ENCODE measurements at regions not wholly inside any gene's neighbourhood (a gene's known extent, or its start where the extent isn't known, plus 50 kb on each side); places are given as distances from the start of the nearest gene placed in this dataset.

- Histone ChIP-seq H3K27ac (ENCODE audit: low read depth, low read length) (no peak overlapping the region), H3K9me3 (ENCODE audit: control insufficient read depth in 5 of 5, low read length in 5 of 5) (no peaks in the 10 kb centered on the region), H3K36me3 (ENCODE audit: control insufficient read depth in 5 of 5, insufficient read depth in 5 of 5, low read length in 5 of 5) (no peaks in the 10 kb centered on the region), H3K4me1 (ENCODE audit: control insufficient read depth in 5 of 5, insufficient read depth in 5 of 5, low read length in 5 of 5) (peaks cover 0 to 6% (median 1%) of the 10 kb centered on the region in 5 donors), H3K9ac (ENCODE audit: low read length in 5 of 5) (no peak overlapping the region), H3K4me3 (ENCODE audit: low read depth in 1 of 5, low read length in 5 of 5) (no peak overlapping the region), H3K27me3 (ENCODE audit: control insufficient read depth in 5 of 5, insufficient read depth in 4 of 5, low read length in 5 of 5) (peaks cover 0 to 12% (median 0%) of the 10 kb centered on the region in 5 donors)
Observed at GRCh38 chrX:8919801-8920200, 114.1 kb downstream of the FAM9B start.

GRCh38 chrX:8916697-8917096 lies 115.5 kb upstream of the FAM9A start:
- Histone ChIP-seq H3K9me3 (ENCODE audit: control insufficient read depth in 5 of 5, low read length in 5 of 5) (no peaks in the 10 kb centered on the region), H3K36me3 (ENCODE audit: control insufficient read depth in 5 of 5, insufficient read depth in 5 of 5, low read length in 5 of 5) (no peaks in the 10 kb centered on the region), H3K27me3 (ENCODE audit: control insufficient read depth in 5 of 5, insufficient read depth in 4 of 5, low read length in 5 of 5) (peaks cover 0 to 12% (median 0%) of the 10 kb centered on the region in 5 donors), H3K9ac (ENCODE audit: low read length in 5 of 5) (no peak overlapping the region), H3K4me1 (ENCODE audit: control insufficient read depth in 5 of 5, insufficient read depth in 5 of 5, low read length in 5 of 5) (peaks cover 0 to 24% (median 9%) of the 10 kb centered on the region in 5 donors), H3K4me3 (ENCODE audit: low read depth in 1 of 5, low read length in 5 of 5) (no peak overlapping the region), H3K27ac (ENCODE audit: low read depth, low read length) (no peak overlapping the region)

DNA sequence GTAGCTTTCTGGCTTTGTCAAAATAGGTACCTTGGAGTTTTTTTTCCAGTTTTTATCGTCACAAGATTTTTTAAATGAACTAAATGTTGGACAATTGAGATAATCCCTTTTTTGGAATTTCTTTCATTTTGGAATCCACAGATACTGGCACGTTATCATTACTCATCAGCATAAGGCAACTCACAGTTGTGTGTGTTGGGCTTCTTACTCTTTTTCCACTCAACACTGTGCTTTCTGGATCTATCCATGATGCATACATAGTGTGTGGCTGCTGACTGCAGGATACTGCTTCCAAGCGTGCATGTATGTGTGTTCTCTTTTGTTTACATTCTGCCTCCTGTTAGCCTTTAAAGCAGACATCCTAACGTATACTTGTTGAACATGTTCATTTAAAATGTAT lies 113.5 kb upstream of the FAM9A start:
- H3K27me3 ChIP-seq (ENCODE audit: control insufficient read depth in 5 of 5, insufficient read depth in 4 of 5, low read length in 5 of 5) = peaks cover 0 to 12% (median 2%) of the 10 kb centered on the region in 5 donors
- no peaks in the 10 kb centered on the region for H3K36me3 ChIP-seq (ENCODE audit: control insufficient read depth in 5 of 5, insufficient read depth in 5 of 5, low read length in 5 of 5)
- H3K9ac ChIP-seq (ENCODE audit: low read length in 5 of 5) = no peak overlapping the region
- H3K27ac ChIP-seq (ENCODE audit: low read depth, low read length) = peak overlapping the region; percentile 45
- no peak overlapping the region for H3K4me3 ChIP-seq (ENCODE audit: low read depth in 1 of 5, low read length in 5 of 5)
- H3K4me1 ChIP-seq (ENCODE audit: control insufficient read depth in 5 of 5, insufficient read depth in 5 of 5, low read length in 5 of 5) = peaks cover 0 to 24% (median 9%) of the 10 kb centered on the region in 5 donors
- H3K9me3 ChIP-seq (ENCODE audit: control insufficient read depth in 5 of 5, low read length in 5 of 5) = no peaks in the 10 kb centered on the region

- no peaks in the 10 kb centered on the region for H3K9me3 ChIP-seq (ENCODE audit: control insufficient read depth in 5 of 5, low read length in 5 of 5)
- no peak overlapping the region for H3K4me3 ChIP-seq (ENCODE audit: low read depth in 1 of 5, low read length in 5 of 5)
- peak overlapping the region; percentile 45 for H3K27ac ChIP-seq (ENCODE audit: low read depth, low read length)
- no peak overlapping the region for H3K9ac ChIP-seq (ENCODE audit: low read length in 5 of 5)
- H3K36me3 ChIP-seq (ENCODE audit: control insufficient read depth in 5 of 5, insufficient read depth in 5 of 5, low read length in 5 of 5) = no peaks in the 10 kb centered on the region
- H3K27me3 ChIP-seq (ENCODE audit: control insufficient read depth in 5 of 5, insufficient read depth in 4 of 5, low read length in 5 of 5) = peaks cover 0 to 7% (median 2%) of the 10 kb centered on the region in 5 donors
- peaks cover 0 to 24% (median 9%) of the 10 kb centered on the region in 5 donors for H3K4me1 ChIP-seq (ENCODE audit: control insufficient read depth in 5 of 5, insufficient read depth in 5 of 5, low read length in 5 of 5)
Observed at GRCh38 chrX:8913655-8914409, 112.6 kb upstream of the FAM9A start.

GRCh38 chrX:8907688-8908087 lies 106.5 kb upstream of the FAM9A start:
- Histone ChIP-seq H3K9me3 (ENCODE audit: control insufficient read depth in 5 of 5, low read length in 5 of 5) (no peaks in the 10 kb centered on the region), H3K4me3 (ENCODE audit: low read depth in 1 of 5, low read length in 5 of 5) (no peak overlapping the region), H3K36me3 (ENCODE audit: control insufficient read depth in 5 of 5, insufficient read depth in 5 of 5, low read length in 5 of 5) (no peaks in the 10 kb centered on the region), H3K4me1 (ENCODE audit: control insufficient read depth in 5 of 5, insufficient read depth in 5 of 5, low read length in 5 of 5) (peaks cover 0 to 2% (median 0%) of the 10 kb centered on the region in 5 donors), H3K27ac (ENCODE audit: low read depth, low read length) (no peak overlapping the region), H3K9ac (ENCODE audit: low read length in 5 of 5) (no peak overlapping the region), H3K27me3 (ENCODE audit: control insufficient read depth in 5 of 5, insufficient read depth in 4 of 5, low read length in 5 of 5) (peaks cover 0 to 4% (median 2%) of the 10 kb centered on the region in 5 donors)

- H3K4me1 ChIP-seq (ENCODE audit: control insufficient read depth in 5 of 5, insufficient read depth in 5 of 5, low read length in 5 of 5) = peaks cover 0 to 2% (median 0%) of the 10 kb centered on the region in 5 donors
- no peaks in the 10 kb centered on the region for H3K9me3 ChIP-seq (ENCODE audit: control insufficient read depth in 5 of 5, low read length in 5 of 5)
- H3K27ac ChIP-seq (ENCODE audit: low read depth, low read length) = no peak overlapping the region
- no peaks in the 10 kb centered on the region for H3K36me3 ChIP-seq (ENCODE audit: control insufficient read depth in 5 of 5, insufficient read depth in 5 of 5, low read length in 5 of 5)
- H3K9ac ChIP-seq (ENCODE audit: low read length in 5 of 5) = no peak overlapping the region
- H3K4me3 ChIP-seq (ENCODE audit: low read depth in 1 of 5, low read length in 5 of 5) = no peak overlapping the region
- peaks cover 0 to 4% (median 2%) of the 10 kb centered on the region in 5 donors for H3K27me3 ChIP-seq (ENCODE audit: control insufficient read depth in 5 of 5, insufficient read depth in 4 of 5, low read length in 5 of 5)
Observed at GRCh38 chrX:8906299-8906938, 105.2 kb upstream of the FAM9A start.

DNA sequence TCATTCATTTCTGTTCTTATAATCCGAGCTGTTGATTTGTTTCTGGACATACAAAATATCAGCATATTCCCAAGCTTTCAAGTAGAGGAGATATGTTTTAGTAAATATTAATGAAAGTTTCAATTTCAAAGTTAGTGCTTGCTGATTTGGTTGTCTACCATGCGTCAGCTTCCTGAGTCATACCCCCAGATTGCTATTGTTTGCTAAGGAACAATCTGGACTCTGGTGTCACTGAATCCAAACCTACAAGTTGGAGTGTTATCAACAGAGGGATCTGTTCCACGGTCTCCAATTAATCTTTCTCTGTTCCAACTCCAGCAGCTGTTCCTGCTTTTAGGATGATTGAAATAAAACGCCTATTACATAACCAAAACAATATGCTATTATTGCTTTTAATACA lies 96.1 kb upstream of the FAM9A start:
- H3K36me3 ChIP-seq (ENCODE audit: control insufficient read depth in 5 of 5, insufficient read depth in 5 of 5, low read length in 5 of 5) = no peaks in the 10 kb centered on the region
- no peak overlapping the region for H3K9ac ChIP-seq (ENCODE audit: low read length in 5 of 5)
- no peaks in the 10 kb centered on the region for H3K4me1 ChIP-seq (ENCODE audit: control insufficient read depth in 5 of 5, insufficient read depth in 5 of 5, low read length in 5 of 5)
- no peak overlapping the region for H3K4me3 ChIP-seq (ENCODE audit: low read depth in 1 of 5, low read length in 5 of 5)
- no peak overlapping the region for H3K27ac ChIP-seq (ENCODE audit: low read depth, low read length)
- H3K9me3 ChIP-seq (ENCODE audit: control insufficient read depth in 5 of 5, low read length in 5 of 5) = peaks cover 2 to 9% (median 6%) of the 10 kb centered on the region in 5 donors
- peaks cover 0 to 5% (median 0%) of the 10 kb centered on the region in 5 donors for H3K27me3 ChIP-seq (ENCODE audit: control insufficient read depth in 5 of 5, insufficient read depth in 4 of 5, low read length in 5 of 5)

- no peak overlapping the region for H3K4me3 ChIP-seq (ENCODE audit: low read depth in 1 of 5, low read length in 5 of 5)
- H3K27ac ChIP-seq (ENCODE audit: low read depth, low read length) = no peak overlapping the region
- peaks cover 0 to 9% (median 0%) of the 10 kb centered on the region in 5 donors for H3K4me1 ChIP-seq (ENCODE audit: control insufficient read depth in 5 of 5, insufficient read depth in 5 of 5, low read length in 5 of 5)
- H3K27me3 ChIP-seq (ENCODE audit: control insufficient read depth in 5 of 5, insufficient read depth in 4 of 5, low read length in 5 of 5) = no peaks in the 10 kb centered on the region
- H3K9me3 ChIP-seq (ENCODE audit: control insufficient read depth in 5 of 5, low read length in 5 of 5) = peaks cover 2 to 14% (median 6%) of the 10 kb centered on the region in 5 donors
- H3K9ac ChIP-seq (ENCODE audit: low read length in 5 of 5) = no peak overlapping the region
- H3K36me3 ChIP-seq (ENCODE audit: control insufficient read depth in 5 of 5, insufficient read depth in 5 of 5, low read length in 5 of 5) = no peaks in the 10 kb centered on the region
Observed at GRCh38 chrX:8890794-8891193, 89.6 kb upstream of the FAM9A start.

DNA sequence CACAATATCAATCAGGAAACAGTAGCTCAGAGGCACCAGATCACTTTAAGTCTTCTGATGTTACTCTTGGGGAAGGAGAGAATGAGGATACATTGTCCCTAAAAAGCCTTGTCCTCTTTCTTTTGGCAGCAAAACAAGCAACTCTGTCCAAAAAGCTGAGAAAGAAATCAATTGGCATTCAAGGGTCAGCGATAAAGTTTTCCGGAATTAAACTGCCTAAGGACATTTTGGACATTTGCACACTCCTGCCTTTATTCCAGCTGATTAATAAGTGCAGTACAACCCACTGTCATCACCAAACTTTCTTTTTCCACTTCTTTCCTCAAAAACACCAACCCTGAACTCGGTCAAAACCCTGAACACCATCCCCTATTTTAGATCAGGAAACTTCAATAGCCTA lies 85.8 kb upstream of the FAM9A start:
- peaks cover 0 to 9% (median 0%) of the 10 kb centered on the region in 5 donors for H3K4me1 ChIP-seq (ENCODE audit: control insufficient read depth in 5 of 5, insufficient read depth in 5 of 5, low read length in 5 of 5)
- H3K9me3 ChIP-seq (ENCODE audit: control insufficient read depth in 5 of 5, low read length in 5 of 5) = peaks cover 0 to 4% (median 0%) of the 10 kb centered on the region in 5 donors
- no peak overlapping the region for H3K9ac ChIP-seq (ENCODE audit: low read length in 5 of 5)
- no peak overlapping the region for H3K4me3 ChIP-seq (ENCODE audit: low read depth in 1 of 5, low read length in 5 of 5)
- H3K27ac ChIP-seq (ENCODE audit: low read depth, low read length) = no peak overlapping the region
- H3K27me3 ChIP-seq (ENCODE audit: control insufficient read depth in 5 of 5, insufficient read depth in 4 of 5, low read length in 5 of 5) = peaks cover 0 to 6% (median 0%) of the 10 kb centered on the region in 5 donors
- no peaks in the 10 kb centered on the region for H3K36me3 ChIP-seq (ENCODE audit: control insufficient read depth in 5 of 5, insufficient read depth in 5 of 5, low read length in 5 of 5)

GRCh38 chrX:8879750-8880149 lies 78.6 kb upstream of the FAM9A start:
- Histone ChIP-seq H3K9me3 (ENCODE audit: control insufficient read depth in 5 of 5, low read length in 5 of 5) (peaks cover 0 to 3% (median 0%) of the 10 kb centered on the region in 5 donors), H3K36me3 (ENCODE audit: control insufficient read depth in 5 of 5, insufficient read depth in 5 of 5, low read length in 5 of 5) (no peaks in the 10 kb centered on the region), H3K27me3 (ENCODE audit: control insufficient read depth in 5 of 5, insufficient read depth in 4 of 5, low read length in 5 of 5) (peaks cover 0 to 4% (median 0%) of the 10 kb centered on the region in 5 donors), H3K27ac (ENCODE audit: low read depth, low read length) (no peak overlapping the region), H3K4me1 (ENCODE audit: control insufficient read depth in 5 of 5, insufficient read depth in 5 of 5, low read length in 5 of 5) (peaks cover 0 to 1% (median 0%) of the 10 kb centered on the region in 5 donors), H3K9ac (ENCODE audit: low read length in 5 of 5) (no peak overlapping the region), H3K4me3 (ENCODE audit: low read depth in 1 of 5, low read length in 5 of 5) (no peak overlapping the region)
